ENCODE measurements at regions not wholly inside any gene's neighbourhood (a gene's known extent, or its start where the extent isn't known, plus 50 kb on each side); places are given as distances from the start of the nearest gene placed in this dataset.
"Not testable (repeated sequence)": the region's sequence is repeated elsewhere in the genome, so short reads cannot be mapped to it uniquely, and the experiment has no call there.

- WGBS, 2 donors = 59 to 64% methylated on average over 2 of the region's 2 CpGs
- H3K27ac ChIP-seq = peak overlapping the region in 1 of 4 donors; percentile 48
These were observed 63.4 kb downstream of the KCTD12 start for GRCh38 chr13:76822698-76823267.

GRCh38 chr13:76821222-76821621, 65.0 kb downstream of the KCTD12 start:
- not testable (repeated sequence) for H3K9me3 ChIP-seq, H3K27me3 ChIP-seq, DNase-seq, H3K4me1 ChIP-seq, H3K27ac ChIP-seq, H3K36me3 ChIP-seq, H3K4me3 ChIP-seq
- 71 to 72% methylated on average over 1 of the region's 1 CpG for WGBS, 2 donors
- ATAC-seq (ENCODE audit: low FRiP score in 2 of 2) = peak in 1 of 2 donors; percentile 2

More at GRCh38 chr13:76822698-76823267, 63.4 kb downstream of the KCTD12 start:
- Histone ChIP-seq H3K4me1 (peaks cover 0 to 3% (median 1%) of the 10 kb centered on the region in 4 donors), H3K27me3 (no peaks in the 10 kb centered on the region), H3K4me3 (no peak overlapping the region), H3K9me3 (no peaks in the 10 kb centered on the region), H3K36me3 (no peaks in the 10 kb centered on the region)
- DNase-seq = no peak
- peak in 1 of 2 donors; percentile 57 for ATAC-seq (ENCODE audit: low FRiP score in 2 of 2)
- TF ChIP-seq POLR2AphosphoS5 (IDR thresholded peaks at IDR 0.05) (no peak), POLR2A (IDR thresholded peaks at IDR 0.05) (no peak), EP300 (IDR thresholded peaks at IDR 0.05) (no peak), CTCF (IDR thresholded peaks at IDR 0.05) (peak; percentile 23 to 40 (median 32))

- DNase-seq (no peak), ATAC-seq (ENCODE audit: low FRiP score in 2 of 2) (peak in 1 of 2 donors; percentile 92)
- H3K36me3 ChIP-seq = no peaks in the 10 kb centered on the region
- H3K27ac ChIP-seq = no peak overlapping the region
- WGBS, 2 donors = 89 to 95% methylated on average over 4 of the region's 4 CpGs
- no peaks in the 10 kb centered on the region for H3K27me3 ChIP-seq
- no peaks in the 10 kb centered on the region for H3K9me3 ChIP-seq
- no peak for TF ChIP-seq POLR2AphosphoS5 (IDR thresholded peaks at IDR 0.05)
- TF ChIP-seq CTCF (IDR thresholded peaks at IDR 0.05) = no peak
- no peak for TF ChIP-seq EP300 (IDR thresholded peaks at IDR 0.05)
- TF ChIP-seq POLR2A (IDR thresholded peaks at IDR 0.05) = no peak
- no peak overlapping the region for H3K4me3 ChIP-seq
- H3K4me1 ChIP-seq = peaks cover 0 to 3% (median 1%) of the 10 kb centered on the region in 4 donors
These were observed 65.4 kb downstream of the KCTD12 start for GRCh38 chr13:76820759-76821158.

GRCh38 chr13:76816394-76816793, 69.8 kb downstream of the KCTD12 start:
- no peak overlapping the region for H3K27ac ChIP-seq
- DNase-seq (no peak), ATAC-seq (ENCODE audit: low FRiP score in 2 of 2) (no peak)
- 64 to 83% methylated on average over 4 to 5 of the region's 5 CpGs for WGBS, 2 donors
- H3K27me3 ChIP-seq = no peaks in the 10 kb centered on the region
- no peaks in the 10 kb centered on the region for H3K36me3 ChIP-seq
- H3K9me3 ChIP-seq = no peaks in the 10 kb centered on the region
- peaks cover 0 to 18% (median 8%) of the 10 kb centered on the region in 4 donors for H3K4me1 ChIP-seq
- no peak for TF ChIP-seq CTCF (IDR thresholded peaks at IDR 0.05)
- no peak for TF ChIP-seq POLR2AphosphoS5 (IDR thresholded peaks at IDR 0.05)
- no peak for TF ChIP-seq POLR2A (IDR thresholded peaks at IDR 0.05)
- no peak for TF ChIP-seq EP300 (IDR thresholded peaks at IDR 0.05)
- H3K4me3 ChIP-seq = no peak overlapping the region

- Histone ChIP-seq H3K9me3 (no peaks in the 10 kb centered on the region), H3K4me1 (peaks cover 0 to 18% (median 8%) of the 10 kb centered on the region in 4 donors), H3K27me3 (no peaks in the 10 kb centered on the region), H3K4me3 (no peak overlapping the region), H3K36me3 (no peaks in the 10 kb centered on the region), H3K27ac (no peak overlapping the region)
- no peak for TF ChIP-seq POLR2AphosphoS5 (IDR thresholded peaks at IDR 0.05)
- TF ChIP-seq EP300 (IDR thresholded peaks at IDR 0.05) = no peak
- TF ChIP-seq POLR2A (IDR thresholded peaks at IDR 0.05) = no peak
- no peak for TF ChIP-seq CTCF (IDR thresholded peaks at IDR 0.05)
- 63 to 78% methylated on average over 2 of the region's 2 CpGs for WGBS, 2 donors
- no peak for ATAC-seq (ENCODE audit: low FRiP score in 2 of 2)
- DNase-seq = no peak
These were observed 70.9 kb downstream of the KCTD12 start for GRCh38 chr13:76815344-76815743.

Data from upper lobe of left lung (tissue), 6 donors.